Activated naive CD4-positive, alpha-beta T cell treated with anti-CD3 and anti-CD28 coated beads, Interleukin-2, amount 50 U/mL, for 24 hours (primary cell): ENCODE measurements at regions not wholly inside any gene's neighbourhood (a gene's known extent, or its start where the extent isn't known, plus 50 kb on each side); places are given as distances from the start of the nearest gene placed in this dataset.
"Not testable (repeated sequence)": the region's sequence is repeated elsewhere in the genome, so short reads cannot be mapped to it uniquely, and the experiment has no call there.

Source experiments
- H3K27ac Mint-ChIP-seq: one replicate; pipeline ENCODE4 v1.8.0; 2021; ENCODE audit warnings: mild to moderate bottlenecking, mixed read lengths
- H3K27me3 Mint-ChIP-seq: one replicate; pipeline ENCODE4 v1.8.0; 2021; ENCODE audit warnings: mixed read lengths
- H3K36me3 Mint-ChIP-seq: one replicate; pipeline ENCODE4 v1.8.0; 2021; ENCODE audit warnings: mixed read lengths
- H3K4me1 Mint-ChIP-seq: one replicate; pipeline ENCODE4 v1.8.0; 2021; ENCODE audit warnings: mixed read lengths
- H3K4me3 Mint-ChIP-seq: one replicate; pipeline ENCODE4 v1.8.0; 2021; ENCODE audit warnings: mild to moderate bottlenecking, mixed read lengths
- H3K9me3 Mint-ChIP-seq: one replicate; pipeline ENCODE4 v1.8.0; 2021; ENCODE audit warnings: mixed read lengths

DNA sequence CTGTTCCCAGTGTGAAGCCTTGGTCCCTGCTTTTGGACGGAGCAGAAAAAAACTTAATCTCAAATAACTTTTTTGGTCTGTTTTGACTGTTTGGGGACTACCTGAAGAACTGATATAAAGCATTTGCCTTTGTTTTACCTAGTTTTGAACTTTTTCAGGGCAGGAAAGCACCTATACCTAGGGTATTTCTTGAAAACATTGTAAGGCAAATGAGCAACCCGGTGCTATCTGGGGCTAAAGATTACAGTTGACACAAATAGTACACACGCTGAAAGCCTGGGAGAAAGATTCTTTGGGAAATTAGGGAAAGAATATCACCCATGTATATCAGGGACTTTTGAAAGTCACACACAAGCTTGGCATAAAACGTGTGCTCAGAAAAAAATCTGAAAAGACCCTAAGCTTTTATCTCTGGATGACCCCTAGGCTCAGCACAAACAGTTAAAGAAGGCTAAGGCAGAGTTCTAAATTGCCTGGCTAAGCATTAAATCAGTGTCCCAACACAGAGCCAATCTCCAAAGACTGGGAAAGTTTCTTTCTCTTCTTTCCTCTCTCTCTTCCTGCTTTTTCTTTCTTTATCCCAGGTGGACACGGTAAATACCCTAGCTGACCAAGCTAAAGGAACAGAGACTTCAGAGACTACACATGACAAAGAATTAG is 389.8 kb downstream of the SH2D4B start:
- no peaks in the 10 kb centered on the region for H3K4me1 Mint-ChIP-seq
- peaks cover 2% of the 10 kb centered on the region for H3K36me3 Mint-ChIP-seq
- H3K4me3 Mint-ChIP-seq, result no peak overlapping the region
- peaks cover 9% of the 10 kb centered on the region for H3K9me3 Mint-ChIP-seq
- no peak overlapping the region for H3K27ac Mint-ChIP-seq
- peaks cover 11% of the 10 kb centered on the region for H3K27me3 Mint-ChIP-seq

DNA sequence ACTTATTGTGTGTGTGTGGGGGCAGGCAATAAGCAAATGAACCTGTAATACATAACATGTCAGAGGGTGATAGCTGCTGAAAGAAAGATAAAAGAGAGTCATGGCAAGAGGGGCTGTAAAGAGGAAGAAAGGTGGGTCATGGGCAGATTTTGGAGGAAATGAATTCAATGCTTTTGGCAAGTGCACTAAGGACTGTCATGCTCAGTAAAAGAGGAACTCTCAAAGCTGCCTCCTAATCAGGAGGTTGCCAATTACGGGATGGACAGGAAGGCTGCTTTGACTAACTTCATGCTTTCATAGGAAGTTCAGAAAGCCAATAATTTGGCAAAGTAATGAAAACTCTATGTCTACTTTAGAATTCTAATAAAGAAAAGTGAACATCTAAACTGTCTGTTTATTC is 401.2 kb downstream of the SH2D4B start:
- Mint-ChIP-seq H3K27ac (no peak overlapping the region), H3K9me3 (no peaks in the 10 kb centered on the region), H3K4me3 (no peak overlapping the region), H3K4me1 (no peaks in the 10 kb centered on the region), H3K36me3 (no peaks in the 10 kb centered on the region), H3K27me3 (peaks cover 7% of the 10 kb centered on the region)

- Mint-ChIP-seq H3K4me3 (no peak overlapping the region), H3K4me1 (no peaks in the 10 kb centered on the region), H3K9me3 (no peaks in the 10 kb centered on the region), H3K27ac (no peak overlapping the region), H3K36me3 (no peaks in the 10 kb centered on the region), H3K27me3 (peaks cover 6% of the 10 kb centered on the region)
These were observed 407.7 kb downstream of the SH2D4B start for GRCh38 chr10:80945264-80945880.

- H3K27me3 Mint-ChIP-seq, result peaks cover 6% of the 10 kb centered on the region
- H3K36me3 Mint-ChIP-seq, result no peaks in the 10 kb centered on the region
- H3K4me1 Mint-ChIP-seq, result no peaks in the 10 kb centered on the region
- H3K27ac Mint-ChIP-seq, result no peak overlapping the region
- H3K4me3 Mint-ChIP-seq, result no peak overlapping the region
- no peaks in the 10 kb centered on the region for H3K9me3 Mint-ChIP-seq
These were observed 408.4 kb downstream of the SH2D4B start for GRCh38 chr10:80946073-80946472.

GRCh38 chr10:80946957-80947726 is 409.4 kb downstream of the SH2D4B start:
- H3K9me3 Mint-ChIP-seq, result no peaks in the 10 kb centered on the region
- no peaks in the 10 kb centered on the region for H3K36me3 Mint-ChIP-seq

GRCh38 chr10:80949785-80950184 is 412.1 kb downstream of the SH2D4B start:
- Mint-ChIP-seq H3K4me1 (no peaks in the 10 kb centered on the region), H3K9me3 (no peaks in the 10 kb centered on the region), H3K27ac (no peak overlapping the region), H3K4me3 (no peak overlapping the region), H3K27me3 (peaks cover 2% of the 10 kb centered on the region), H3K36me3 (no peaks in the 10 kb centered on the region)

More at GRCh38 chr10:80946957-80947726, 409.4 kb downstream of the SH2D4B start:
- H3K4me3 Mint-ChIP-seq, result no peak overlapping the region
- peaks cover 6% of the 10 kb centered on the region for H3K27me3 Mint-ChIP-seq
- H3K4me1 Mint-ChIP-seq, result no peaks in the 10 kb centered on the region
- no peak overlapping the region for H3K27ac Mint-ChIP-seq

GRCh38 chr10:80952436-80952835 is 414.7 kb downstream of the SH2D4B start:
- Mint-ChIP-seq H3K4me1 (no peaks in the 10 kb centered on the region), H3K27ac (no peak overlapping the region), H3K4me3 (no peak overlapping the region), H3K36me3 (no peaks in the 10 kb centered on the region), H3K27me3 (peaks cover 2% of the 10 kb centered on the region), H3K9me3 (no peaks in the 10 kb centered on the region)

DNA sequence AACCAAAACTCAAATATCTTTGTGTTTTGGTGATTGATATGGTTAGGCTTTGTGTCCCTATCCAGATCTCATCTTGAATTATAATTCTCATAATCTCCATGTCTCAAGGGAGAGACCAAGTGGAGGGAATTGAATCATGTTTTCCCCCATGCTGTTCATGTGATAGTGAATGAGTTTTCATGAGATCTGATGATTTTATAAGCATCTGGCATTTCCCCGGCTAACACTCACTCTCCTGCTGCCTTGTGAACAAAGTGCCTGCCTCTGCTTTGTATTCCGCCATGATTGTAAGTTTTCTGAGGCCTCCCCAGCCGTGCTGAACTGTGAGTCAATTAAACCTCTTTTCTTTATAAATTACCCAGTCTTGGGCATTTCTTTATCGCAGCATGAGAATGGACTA is 419.5 kb downstream of the SH2D4B start:
- Mint-ChIP-seq H3K4me3 (no peak overlapping the region), H3K27me3 (peaks cover 7% of the 10 kb centered on the region), H3K27ac (no peak overlapping the region), H3K4me1 (no peaks in the 10 kb centered on the region), H3K36me3 (no peaks in the 10 kb centered on the region), H3K9me3 (no peaks in the 10 kb centered on the region)

- H3K4me3 Mint-ChIP-seq, result no peak overlapping the region
- H3K9me3 Mint-ChIP-seq, result no peaks in the 10 kb centered on the region
- H3K27me3 Mint-ChIP-seq, result peaks cover 7% of the 10 kb centered on the region
These were observed 426.5 kb downstream of the SH2D4B start for GRCh38 chr10:80964179-80964578.

DNA sequence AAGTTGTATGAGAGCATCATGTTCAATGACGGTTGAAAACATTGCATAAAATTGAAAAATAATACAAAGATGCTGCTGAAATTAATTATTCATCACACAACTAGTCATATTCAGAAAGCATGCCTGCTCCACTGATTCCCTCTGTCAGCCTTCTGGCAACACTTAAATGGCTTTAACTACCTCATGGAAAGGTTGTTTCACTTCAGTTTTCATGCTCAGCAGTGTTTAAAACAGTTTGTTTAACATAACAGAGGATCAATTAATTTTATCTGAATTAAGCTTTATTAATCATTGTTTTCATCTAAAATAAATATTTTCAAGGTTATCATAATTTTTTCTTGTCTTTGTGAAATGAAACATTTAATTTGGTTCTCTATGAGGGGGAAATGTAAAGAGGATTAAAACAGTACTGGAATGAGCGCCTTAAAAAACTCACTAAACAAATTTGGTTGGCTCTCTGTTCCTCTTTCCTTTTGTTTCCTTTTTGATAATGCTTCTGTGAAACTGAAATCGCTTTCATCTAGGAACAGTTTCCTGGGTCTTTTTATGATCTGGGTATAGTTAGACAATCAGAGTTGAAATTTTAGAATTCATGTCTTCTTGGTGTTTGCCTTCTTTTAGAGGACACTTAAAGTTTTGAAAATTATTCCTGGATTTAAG is 427.4 kb downstream of the SH2D4B start:
- Mint-ChIP-seq H3K27ac (no peak overlapping the region), H3K4me3 (no peak overlapping the region), H3K36me3 (no peaks in the 10 kb centered on the region), H3K27me3 (peaks cover 6% of the 10 kb centered on the region), H3K4me1 (no peaks in the 10 kb centered on the region), H3K9me3 (no peaks in the 10 kb centered on the region)

More at GRCh38 chr10:80964179-80964578, 426.5 kb downstream of the SH2D4B start:
- Mint-ChIP-seq H3K4me1 (no peaks in the 10 kb centered on the region), H3K36me3 (no peaks in the 10 kb centered on the region), H3K27ac (no peak overlapping the region)

GRCh38 chr10:80966326-80966986 is 428.8 kb downstream of the SH2D4B start:
- Mint-ChIP-seq H3K4me3 (no peak overlapping the region), H3K4me1 (no peaks in the 10 kb centered on the region), H3K27me3 (no peaks in the 10 kb centered on the region), H3K9me3 (no peaks in the 10 kb centered on the region), H3K27ac (no peak overlapping the region), H3K36me3 (no peaks in the 10 kb centered on the region)

GRCh38 chr10:80967357-80967756 is 429.7 kb downstream of the SH2D4B start:
- not testable (repeated sequence) for H3K27ac Mint-ChIP-seq, H3K36me3 Mint-ChIP-seq, H3K4me1 Mint-ChIP-seq, H3K27me3 Mint-ChIP-seq, H3K4me3 Mint-ChIP-seq, H3K9me3 Mint-ChIP-seq

DNA sequence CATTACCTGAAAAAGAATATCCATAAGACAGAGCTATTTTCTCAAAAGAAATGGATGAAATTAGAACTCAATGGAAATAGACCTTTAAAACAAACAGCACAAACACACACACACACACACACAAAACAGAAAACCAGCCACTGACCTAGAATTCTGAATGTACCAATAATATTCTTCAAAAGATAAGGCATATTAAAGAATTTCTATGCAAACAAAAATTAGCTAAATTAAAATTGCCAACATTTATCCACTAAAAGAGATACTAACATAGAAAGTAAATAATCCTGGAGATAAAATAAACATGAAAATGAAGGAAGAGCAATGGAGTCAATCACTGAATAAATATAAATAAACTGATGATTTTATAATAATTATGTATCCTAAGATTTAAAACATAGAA is 431.2 kb downstream of the SH2D4B start:
- H3K27me3 Mint-ChIP-seq, result no peaks in the 10 kb centered on the region
- H3K9me3 Mint-ChIP-seq, result no peaks in the 10 kb centered on the region
- H3K36me3 Mint-ChIP-seq, result no peaks in the 10 kb centered on the region
- H3K27ac Mint-ChIP-seq, result no peak overlapping the region
- no peaks in the 10 kb centered on the region for H3K4me1 Mint-ChIP-seq
- H3K4me3 Mint-ChIP-seq, result no peak overlapping the region

- Mint-ChIP-seq H3K27ac (no peak overlapping the region), H3K27me3 (no peaks in the 10 kb centered on the region), H3K4me3 (no peak overlapping the region), H3K9me3 (no peaks in the 10 kb centered on the region), H3K4me1 (no peaks in the 10 kb centered on the region), H3K36me3 (no peaks in the 10 kb centered on the region)
These were observed 433.8 kb downstream of the SH2D4B start for GRCh38 chr10:80971461-80971860.

DNA sequence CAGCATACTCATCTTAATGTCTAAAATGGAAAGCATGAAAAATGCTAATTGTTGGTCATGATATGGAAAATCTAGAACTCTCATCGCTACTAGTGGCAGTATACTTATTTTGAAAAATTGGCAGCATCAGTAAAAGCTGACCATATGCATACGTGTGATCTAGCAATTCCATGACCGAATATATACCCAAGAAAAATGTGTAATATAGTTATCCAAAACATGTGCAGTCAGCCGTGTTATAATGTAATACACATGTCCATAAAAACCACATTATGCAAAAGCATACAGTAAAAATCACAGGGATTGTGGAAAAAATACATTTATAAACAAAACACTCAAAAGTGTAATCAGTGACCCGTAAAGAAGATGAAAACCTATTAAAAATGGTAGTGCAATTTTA is 439.0 kb downstream of the SH2D4B start:
- Mint-ChIP-seq H3K9me3 (no peaks in the 10 kb centered on the region), H3K4me1 (no peaks in the 10 kb centered on the region), H3K27me3 (peaks cover 1% of the 10 kb centered on the region), H3K4me3 (no peak overlapping the region), H3K27ac (no peak overlapping the region), H3K36me3 (no peaks in the 10 kb centered on the region)
